HepG2 (cell line): ENCODE measurements at regions not wholly inside any gene's neighbourhood (a gene's known extent, or its start where the extent isn't known, plus 50 kb on each side); places are given as distances from the start of the nearest gene placed in this dataset.

Experiments used
- ATAC-seq: fragments of 200-7000 bp; cut with Tn5 transposase; 3 replicates; pipeline ENCODE4 v1.9.1; 2020; ENCODE audit warnings: mild to moderate bottlenecking, moderate library complexity
- BruUV-seq: library from RNA; stranded (reverse); fragments of 400-500 nt; replicated peaks from 2 replicates; lab custom pipeline; 2021; lab: Mats Ljungman, UMichigan
- CTCF ChIA-PET: fragments of 300-600 bp; formaldehyde crosslinking; extraction: SDS; loops from one replicate; lab custom pipeline; 2021; ENCODE audit warnings: low total read pairs, inconsistent platforms, low intra/inter-chr PET ratio; lab: Yijun Ruan, JAX
- POLR2A ChIA-PET: fragments of 350-600 bp; sonication (Branson Sonifier 250); formaldehyde crosslinking; loops from one replicate; lab custom pipeline; 2020; ENCODE audit warnings: antibody characterized with exemption, inconsistent platforms; lab: Yijun Ruan, JAX
- DNase-seq: peaks from one replicate; pipeline ENCODE4 v3.0.0-alpha.2; 2015; ENCODE audit warnings: low spot score
- FAIRE-seq: peaks from 3 replicates; lab custom pipeline; 2011; peaks lifted over from hg19 to GRCh38; lab: Jason Lieb, UNC
- H2AFZ ChIP-seq: one replicate; pipeline ENCODE4 v1.6.1; 2011; ENCODE audit warnings: low read length, inconsistent platforms
- H3K27ac ChIP-seq: fragments of 300-600 bp; 3 replicates; pipeline ENCODE4 v1.8.0; 2011; ENCODE audit warnings: mixed run types, mild to moderate bottlenecking, mixed read lengths, low read length, inconsistent platforms; ENCODE audit not compliant: insufficient read depth; ENCODE audit errors: extremely low read length
- H3K27me3 ChIP-seq, 2 experiments: fragments of 200-600 bp in 1 of 2; 2 replicates in 1 of 2; 3 replicates in 1 of 2; pipeline versions ENCODE4 v1.6.0 to v1.8.0; 2011; ENCODE audit warnings: low read length in 2 of 2, mild to moderate bottlenecking in 2 of 2, moderate library complexity in 2 of 2, inconsistent platforms in 1 of 2; ENCODE audit not compliant: insufficient read depth in 2 of 2, control insufficient read depth in 1 of 2
- H3K36me3 ChIP-seq, 2 experiments: fragments of 200-600 bp in 1 of 2; replicated peaks in 1 of 2; 2 replicates in 1 of 2; 3 replicates in 1 of 2; pipeline versions ENCODE4 v1.5.1 to v1.8.0; 2011; ENCODE audit warnings: low read length in 2 of 2, inconsistent platforms in 1 of 2; ENCODE audit not compliant: insufficient read depth in 2 of 2, control insufficient read depth in 1 of 2
- H3K4me1 ChIP-seq: 2 replicates; pipeline ENCODE4 v1.5.1; 2012; ENCODE audit warnings: low read length, inconsistent platforms; ENCODE audit not compliant: insufficient read depth
- H3K4me2 ChIP-seq: 2 replicates; pipeline ENCODE4 v1.6.0; 2011; ENCODE audit warnings: low read depth, low read length, inconsistent platforms
- H3K4me3 ChIP-seq, 3 experiments: fragments of 200-600 bp in 1 of 3; sonication (generic), shearing (Covaris generic) in 1 of 3; replicated peaks in 1 of 3; 2 replicates each; pipeline ENCODE4 v1.5.1; 2011 to 2016; ENCODE audit warnings: low read length in 3 of 3, inconsistent platforms in 2 of 3, low read depth in 2 of 3, mild to moderate bottlenecking in 2 of 3, control low read depth in 1 of 3, mixed read lengths in 1 of 3; ENCODE audit not compliant: insufficient read depth in 1 of 3
- H3K79me2 ChIP-seq: one replicate; pipeline ENCODE4 v1.6.1; 2011; ENCODE audit warnings: low read length, inconsistent platforms; ENCODE audit not compliant: insufficient read depth
- H3K9ac ChIP-seq: 2 replicates; pipeline ENCODE4 v1.6.0; 2011; ENCODE audit warnings: mild to moderate bottlenecking, low read depth, low read length, inconsistent platforms; ENCODE audit not compliant: insufficient read depth
- H3K9me3 ChIP-seq: 2 replicates; pipeline ENCODE4 v1.5.1; 2012; ENCODE audit warnings: mild to moderate bottlenecking, low read length
- H4K20me1 ChIP-seq: 2 replicates; pipeline ENCODE4 v1.6.0; 2011; ENCODE audit warnings: inconsistent platforms, mild to moderate bottlenecking, low read length, moderate library complexity; ENCODE audit not compliant: insufficient read depth
- CCAR2 ChIP-seq: fragments of 200-400 bp; formaldehyde crosslinking; optimal IDR thresholded peaks from 2 replicates; pipeline ENCODE3; 2018; ENCODE audit warnings: low read depth, mild to moderate bottlenecking, low read length, moderate library complexity
- MEF2D ChIP-seq: sonication (generic); formaldehyde crosslinking; IDR thresholded peaks from 2 replicates; pipeline ENCODE4 v1.5.1; 2020; ENCODE audit warnings: mild to moderate bottlenecking, missing genetic modification reagents
- NCOR1 ChIP-seq: fragments of 200-600 bp; sonication (generic); IDR thresholded peaks from 2 replicates; pipeline ENCODE4 v1.7.0; 2017; ENCODE audit warnings: antibody characterized with exemption, low read length, borderline replicate concordance
- RARA ChIP-seq: IDR thresholded peaks from 2 replicates; pipeline ENCODE4 v1.6.1; 2016; ENCODE audit warnings: missing genetic modification reagents, missing compliant biosample characterization
- ZNF776 ChIP-seq: sonication (generic); formaldehyde crosslinking; IDR thresholded peaks from 2 replicates; pipeline ENCODE4 v1.4.0; 2020; ENCODE audit warnings: mild to moderate bottlenecking, missing genetic modification reagents
- WGBS: methylation state at CpG from one replicate; pipeline ENCODE4 v1.1.6; 2017; ENCODE audit warnings: low lambda C conversion rate; 5-methylcytosine and 5-hydroxymethylcytosine counted together
- in situ Hi-C: cut with HindIII; loops from 2 replicates; pipeline ENCODE4 v1.10.0; 2017; ENCODE audit warnings: low pct_unique_long_range_greater_than_20kb; ENCODE audit not compliant: extremely low pct_ligation_motif_present
- intact Hi-C: fragments of 100-400 bp; cut with micrococcal nuclease; formaldehyde crosslinking; loops from one replicate; pipeline ENCODE4 v1.10.0; 2022; ENCODE audit not compliant: unreplicated experiment
- TF ChIP-seq, protein P1 (sequence below): sonication (generic); formaldehyde crosslinking; IDR thresholded peaks from 2 replicates; pipeline ENCODE4 v1.5.1; 2020; ENCODE audit warnings: mild to moderate bottlenecking, moderate library complexity, missing genetic modification reagents
- TF ChIP-seq, protein P2 (sequence below): sonication (generic); formaldehyde crosslinking; IDR thresholded peaks from 2 replicates; pipeline ENCODE4 v1.4.0; 2020; ENCODE audit warnings: missing genetic modification reagents
- TF ChIP-seq, protein P3 (sequence below): sonication (generic); formaldehyde crosslinking; IDR thresholded peaks from 2 replicates; pipeline ENCODE4 v1.5.0; 2020; ENCODE audit warnings: mild to moderate bottlenecking, missing genetic modification reagents, borderline replicate concordance
- TF ChIP-seq, protein P4 (sequence below): sonication (generic); formaldehyde crosslinking; IDR thresholded peaks from 2 replicates; pipeline ENCODE4 v1.4.0; 2020; ENCODE audit warnings: missing genetic modification reagents
- TF ChIP-seq, protein P5 (sequence below): IDR thresholded peaks from 2 replicates; pipeline ENCODE4 v1.6.1; 2016; ENCODE audit warnings: low read depth, control low read depth

DNA sequence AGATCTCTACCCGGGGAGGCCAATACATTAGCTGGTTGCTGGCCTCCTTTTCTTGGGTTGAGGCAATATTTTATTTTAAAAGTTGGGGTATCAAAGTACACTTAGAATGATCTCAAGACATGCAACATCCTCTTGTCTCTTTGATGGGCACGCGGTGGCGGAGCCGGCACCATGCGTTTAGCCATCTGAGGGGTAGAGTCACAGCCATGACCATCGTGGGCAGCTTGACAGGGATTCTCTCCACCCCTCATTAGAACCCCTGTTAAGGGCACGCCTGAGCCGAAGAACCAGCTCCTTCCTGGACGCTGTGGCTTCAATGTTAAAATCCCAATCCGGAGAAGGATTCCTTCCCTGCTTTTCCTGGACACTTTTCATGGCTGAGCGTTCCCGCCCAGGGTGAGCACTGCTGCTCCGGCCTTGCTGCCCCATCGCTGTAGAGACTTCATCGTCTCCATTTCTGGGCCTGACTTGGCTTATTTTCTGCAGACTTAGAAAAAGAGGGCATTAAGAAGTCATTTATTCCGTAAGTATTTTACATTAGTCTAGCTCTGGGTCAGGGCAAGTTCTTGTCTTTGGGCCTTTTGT lies 142.7 kb upstream of the CDH4 start:
- POLR2A ChIA-PET: no interaction called here
- H3K4me1 ChIP-seq: no peaks in the 10 kb centered on the region
- H3K4me3 ChIP-seq: no peak overlapping the region
- H3K9ac ChIP-seq: no peak overlapping the region
- no peak overlapping the region for H3K27ac ChIP-seq
- FAIRE-seq (no peak), DNase-seq (no peak), ATAC-seq (no peak)
- WGBS: 34% methylated on average over 17 of the region's 17 CpGs
- H3K36me3 ChIP-seq: no peaks in the 10 kb centered on the region
- H4K20me1 ChIP-seq: no peaks in the 10 kb centered on the region
- no peak overlapping the region for H2AFZ ChIP-seq
- in situ Hi-C loops (no loop called here), intact Hi-C loops (no loop called here)
- H3K27me3 ChIP-seq: peaks cover 1 to 6% of the 10 kb centered on the region in 2 experiments; a peak in 2 of 5 replicates
- no peak overlapping the region for H3K4me2 ChIP-seq
- H3K79me2 ChIP-seq: no peaks in the 10 kb centered on the region
- no peaks in the 10 kb centered on the region for H3K9me3 ChIP-seq
- CTCF ChIA-PET: no interaction called here
- no TSS peak for BruUV-seq
- TF ChIP-seq, protein P1, sequence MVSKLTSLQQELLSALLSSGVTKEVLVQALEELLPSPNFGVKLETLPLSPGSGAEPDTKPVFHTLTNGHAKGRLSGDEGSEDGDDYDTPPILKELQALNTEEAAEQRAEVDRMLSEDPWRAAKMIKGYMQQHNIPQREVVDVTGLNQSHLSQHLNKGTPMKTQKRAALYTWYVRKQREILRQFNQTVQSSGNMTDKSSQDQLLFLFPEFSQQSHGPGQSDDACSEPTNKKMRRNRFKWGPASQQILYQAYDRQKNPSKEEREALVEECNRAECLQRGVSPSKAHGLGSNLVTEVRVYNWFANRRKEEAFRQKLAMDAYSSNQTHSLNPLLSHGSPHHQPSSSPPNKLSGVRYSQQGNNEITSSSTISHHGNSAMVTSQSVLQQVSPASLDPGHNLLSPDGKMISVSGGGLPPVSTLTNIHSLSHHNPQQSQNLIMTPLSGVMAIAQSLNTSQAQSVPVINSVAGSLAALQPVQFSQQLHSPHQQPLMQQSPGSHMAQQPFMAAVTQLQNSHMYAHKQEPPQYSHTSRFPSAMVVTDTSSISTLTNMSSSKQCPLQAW (CRISPR knock-in tag): no peak
- TF ChIP-seq, protein P2, sequence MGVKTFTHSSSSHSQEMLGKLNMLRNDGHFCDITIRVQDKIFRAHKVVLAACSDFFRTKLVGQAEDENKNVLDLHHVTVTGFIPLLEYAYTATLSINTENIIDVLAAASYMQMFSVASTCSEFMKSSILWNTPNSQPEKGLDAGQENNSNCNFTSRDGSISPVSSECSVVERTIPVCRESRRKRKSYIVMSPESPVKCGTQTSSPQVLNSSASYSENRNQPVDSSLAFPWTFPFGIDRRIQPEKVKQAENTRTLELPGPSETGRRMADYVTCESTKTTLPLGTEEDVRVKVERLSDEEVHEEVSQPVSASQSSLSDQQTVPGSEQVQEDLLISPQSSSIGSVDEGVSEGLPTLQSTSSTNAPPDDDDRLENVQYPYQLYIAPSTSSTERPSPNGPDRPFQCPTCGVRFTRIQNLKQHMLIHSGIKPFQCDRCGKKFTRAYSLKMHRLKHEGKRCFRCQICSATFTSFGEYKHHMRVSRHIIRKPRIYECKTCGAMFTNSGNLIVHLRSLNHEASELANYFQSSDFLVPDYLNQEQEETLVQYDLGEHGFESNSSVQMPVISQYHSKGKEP (CRISPR knock-in tag): no peak
- TF ChIP-seq MEF2D (CRISPR knock-in tag) (no peak), NCOR1 (no peak), RARA (no peak), CCAR2 (no peak), ZNF776 (CRISPR knock-in tag) (no peak)
- TF ChIP-seq, protein P3, sequence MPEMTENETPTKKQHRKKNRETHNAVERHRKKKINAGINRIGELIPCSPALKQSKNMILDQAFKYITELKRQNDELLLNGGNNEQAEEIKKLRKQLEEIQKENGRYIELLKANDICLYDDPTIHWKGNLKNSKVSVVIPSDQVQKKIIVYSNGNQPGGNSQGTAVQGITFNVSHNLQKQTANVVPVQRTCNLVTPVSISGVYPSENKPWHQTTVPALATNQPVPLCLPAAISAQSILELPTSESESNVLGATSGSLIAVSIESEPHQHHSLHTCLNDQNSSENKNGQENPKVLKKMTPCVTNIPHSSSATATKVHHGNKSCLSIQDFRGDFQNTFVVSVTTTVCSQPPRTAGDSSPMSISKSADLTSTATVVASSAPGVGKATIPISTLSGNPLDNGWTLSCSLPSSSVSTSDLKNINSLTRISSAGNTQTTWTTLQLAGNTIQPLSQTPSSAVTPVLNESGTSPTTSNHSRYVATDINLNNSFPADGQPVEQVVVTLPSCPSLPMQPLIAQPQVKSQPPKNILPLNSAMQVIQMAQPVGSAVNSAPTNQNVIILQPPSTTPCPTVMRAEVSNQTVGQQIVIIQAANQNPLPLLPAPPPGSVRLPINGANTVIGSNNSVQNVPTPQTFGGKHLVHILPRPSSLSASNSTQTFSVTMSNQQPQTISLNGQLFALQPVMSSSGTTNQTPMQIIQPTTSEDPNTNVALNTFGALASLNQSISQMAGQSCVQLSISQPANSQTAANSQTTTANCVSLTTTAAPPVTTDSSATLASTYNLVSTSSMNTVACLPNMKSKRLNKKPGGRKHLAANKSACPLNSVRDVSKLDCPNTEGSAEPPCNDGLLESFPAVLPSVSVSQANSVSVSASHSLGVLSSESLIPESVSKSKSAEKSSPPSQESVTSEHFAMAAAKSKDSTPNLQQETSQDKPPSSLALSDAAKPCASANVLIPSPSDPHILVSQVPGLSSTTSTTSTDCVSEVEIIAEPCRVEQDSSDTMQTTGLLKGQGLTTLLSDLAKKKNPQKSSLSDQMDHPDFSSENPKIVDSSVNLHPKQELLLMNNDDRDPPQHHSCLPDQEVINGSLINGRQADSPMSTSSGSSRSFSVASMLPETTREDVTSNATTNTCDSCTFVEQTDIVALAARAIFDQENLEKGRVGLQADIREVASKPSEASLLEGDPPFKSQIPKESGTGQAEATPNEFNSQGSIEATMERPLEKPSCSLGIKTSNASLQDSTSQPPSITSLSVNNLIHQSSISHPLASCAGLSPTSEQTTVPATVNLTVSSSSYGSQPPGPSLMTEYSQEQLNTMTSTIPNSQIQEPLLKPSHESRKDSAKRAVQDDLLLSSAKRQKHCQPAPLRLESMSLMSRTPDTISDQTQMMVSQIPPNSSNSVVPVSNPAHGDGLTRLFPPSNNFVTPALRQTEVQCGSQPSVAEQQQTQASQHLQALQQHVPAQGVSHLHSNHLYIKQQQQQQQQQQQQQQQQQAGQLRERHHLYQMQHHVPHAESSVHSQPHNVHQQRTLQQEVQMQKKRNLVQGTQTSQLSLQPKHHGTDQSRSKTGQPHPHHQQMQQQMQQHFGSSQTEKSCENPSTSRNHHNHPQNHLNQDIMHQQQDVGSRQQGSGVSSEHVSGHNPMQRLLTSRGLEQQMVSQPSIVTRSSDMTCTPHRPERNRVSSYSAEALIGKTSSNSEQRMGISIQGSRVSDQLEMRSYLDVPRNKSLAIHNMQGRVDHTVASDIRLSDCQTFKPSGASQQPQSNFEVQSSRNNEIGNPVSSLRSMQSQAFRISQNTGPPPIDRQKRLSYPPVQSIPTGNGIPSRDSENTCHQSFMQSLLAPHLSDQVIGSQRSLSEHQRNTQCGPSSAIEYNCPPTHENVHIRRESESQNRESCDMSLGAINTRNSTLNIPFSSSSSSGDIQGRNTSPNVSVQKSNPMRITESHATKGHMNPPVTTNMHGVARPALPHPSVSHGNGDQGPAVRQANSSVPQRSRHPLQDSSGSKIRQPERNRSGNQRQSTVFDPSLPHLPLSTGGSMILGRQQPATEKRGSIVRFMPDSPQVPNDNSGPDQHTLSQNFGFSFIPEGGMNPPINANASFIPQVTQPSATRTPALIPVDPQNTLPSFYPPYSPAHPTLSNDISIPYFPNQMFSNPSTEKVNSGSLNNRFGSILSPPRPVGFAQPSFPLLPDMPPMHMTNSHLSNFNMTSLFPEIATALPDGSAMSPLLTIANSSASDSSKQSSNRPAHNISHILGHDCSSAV (CRISPR knock-in tag): no peak
- TF ChIP-seq, protein P4, sequence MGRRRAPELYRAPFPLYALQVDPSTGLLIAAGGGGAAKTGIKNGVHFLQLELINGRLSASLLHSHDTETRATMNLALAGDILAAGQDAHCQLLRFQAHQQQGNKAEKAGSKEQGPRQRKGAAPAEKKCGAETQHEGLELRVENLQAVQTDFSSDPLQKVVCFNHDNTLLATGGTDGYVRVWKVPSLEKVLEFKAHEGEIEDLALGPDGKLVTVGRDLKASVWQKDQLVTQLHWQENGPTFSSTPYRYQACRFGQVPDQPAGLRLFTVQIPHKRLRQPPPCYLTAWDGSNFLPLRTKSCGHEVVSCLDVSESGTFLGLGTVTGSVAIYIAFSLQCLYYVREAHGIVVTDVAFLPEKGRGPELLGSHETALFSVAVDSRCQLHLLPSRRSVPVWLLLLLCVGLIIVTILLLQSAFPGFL: no peak
- TF ChIP-seq, protein P5, sequence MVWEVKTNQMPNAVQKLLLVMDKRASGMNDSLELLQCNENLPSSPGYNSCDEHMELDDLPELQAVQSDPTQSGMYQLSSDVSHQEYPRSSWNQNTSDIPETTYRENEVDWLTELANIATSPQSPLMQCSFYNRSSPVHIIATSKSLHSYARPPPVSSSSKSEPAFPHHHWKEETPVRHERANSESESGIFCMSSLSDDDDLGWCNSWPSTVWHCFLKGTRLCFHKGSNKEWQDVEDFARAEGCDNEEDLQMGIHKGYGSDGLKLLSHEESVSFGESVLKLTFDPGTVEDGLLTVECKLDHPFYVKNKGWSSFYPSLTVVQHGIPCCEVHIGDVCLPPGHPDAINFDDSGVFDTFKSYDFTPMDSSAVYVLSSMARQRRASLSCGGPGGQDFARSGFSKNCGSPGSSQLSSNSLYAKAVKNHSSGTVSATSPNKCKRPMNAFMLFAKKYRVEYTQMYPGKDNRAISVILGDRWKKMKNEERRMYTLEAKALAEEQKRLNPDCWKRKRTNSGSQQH (CRISPR knock-in tag): no peak
